Liver (tissue), 8 donors: ENCODE measurements at regions not wholly inside any gene's neighbourhood (a gene's known extent, or its start where the extent isn't known, plus 50 kb on each side); places are given as distances from the start of the nearest gene placed in this dataset.

Source experiments
- DNase-seq: peaks from one replicate; pipeline ENCODE4 v3.0.0-alpha.2; 2017; ENCODE audit warnings: low spot score
- H3K27ac ChIP-seq, 2 donors: one replicate each; pipeline ENCODE4 v1.7.0; 2013; ENCODE audit warnings: inconsistent platforms in 2 of 2, low read length in 2 of 2, control low read depth in 1 of 2, low read depth in 1 of 2, mild to moderate bottlenecking in 1 of 2
- H3K27me3 ChIP-seq, 4 donors: one replicate each; pipeline versions ENCODE4 v1.6.1 to v1.7.0; 2013; ENCODE audit warnings: low read length in 3 of 4, inconsistent platforms in 1 of 4, mild to moderate bottlenecking in 1 of 4, moderate library complexity in 1 of 4; ENCODE audit not compliant: control insufficient read depth in 4 of 4, insufficient read depth in 4 of 4
- H3K36me3 ChIP-seq, 4 donors: one replicate each; pipeline versions ENCODE4 v1.6.1 to v1.7.0; 2013; ENCODE audit warnings: low read length in 3 of 4, mild to moderate bottlenecking in 3 of 4, low read depth in 1 of 4, moderate library complexity in 1 of 4; ENCODE audit not compliant: control insufficient read depth in 4 of 4, insufficient read depth in 3 of 4
- H3K4me1 ChIP-seq, 4 donors: one replicate each; pipeline versions ENCODE4 v1.6.1 to v1.7.0; 2013; ENCODE audit warnings: low read length in 3 of 4, mild to moderate bottlenecking in 3 of 4, moderate library complexity in 1 of 4; ENCODE audit not compliant: control insufficient read depth in 4 of 4, insufficient read depth in 4 of 4
- H3K4me3 ChIP-seq, 3 donors: one replicate each; pipeline versions ENCODE4 v1.6.1 to v1.7.0; 2013; ENCODE audit warnings: low read length in 3 of 3, control low read depth in 1 of 3, low read depth in 1 of 3, mild to moderate bottlenecking in 1 of 3
- H3K9ac ChIP-seq, 2 donors: one replicate each; pipeline ENCODE4 v1.7.0; 2013; ENCODE audit warnings: low read length in 2 of 2, mild to moderate bottlenecking in 2 of 2, moderate library complexity in 2 of 2, control low read depth in 1 of 2, low read depth in 1 of 2
- H3K9me3 ChIP-seq, 4 donors: one replicate each; pipeline versions ENCODE4 v1.6.1 to v1.7.0; 2013; ENCODE audit warnings: low read length in 3 of 4; ENCODE audit not compliant: control insufficient read depth in 4 of 4
- EGR1 ChIP-seq, 2 donors: IDR thresholded peaks; 2 replicates each; pipeline ENCODE4 v1.6.1; 2016 to 2018; ENCODE audit warnings: antibody characterized with exemption in 2 of 2, low read depth in 2 of 2
- FOXA1 ChIP-seq: IDR thresholded peaks from 2 replicates; pipeline ENCODE4 v1.6.1; 2016; ENCODE audit warnings: antibody characterized with exemption
- FOXA2 ChIP-seq: IDR thresholded peaks from 2 replicates; pipeline ENCODE4 v1.6.1; 2016; ENCODE audit warnings: antibody characterized with exemption
- GABPA ChIP-seq, 2 donors: IDR thresholded peaks in 1 of 2; conservative IDR thresholded peaks in 1 of 2; 2 replicates each; pipeline ENCODE4 v1.6.1; 2016; ENCODE audit warnings: antibody characterized with exemption in 2 of 2, mild to moderate bottlenecking in 1 of 2, moderate library complexity in 1 of 2
- HNF4A ChIP-seq, 2 donors: conservative IDR thresholded peaks; 2 replicates each; pipeline ENCODE4 v1.6.1; 2016; ENCODE audit warnings: antibody characterized with exemption in 2 of 2, mild to moderate bottlenecking in 2 of 2
- HNF4G ChIP-seq: IDR thresholded peaks from 2 replicates; pipeline ENCODE4 v1.6.1; 2016; ENCODE audit warnings: antibody characterized with exemption
- JUND ChIP-seq, 2 donors: IDR thresholded peaks; 2 replicates each; pipeline ENCODE4 v1.6.1; 2016; ENCODE audit warnings: antibody characterized with exemption in 2 of 2
- NR2F2 ChIP-seq: IDR thresholded peaks from 2 replicates; pipeline ENCODE4 v1.6.1; 2016; ENCODE audit warnings: antibody characterized with exemption
- RAD21 ChIP-seq, 2 donors: IDR thresholded peaks; 2 replicates each; pipeline ENCODE4 v1.6.1; 2016; ENCODE audit warnings: antibody characterized with exemption in 2 of 2, mild to moderate bottlenecking in 2 of 2
- RXRA ChIP-seq, 2 donors: IDR thresholded peaks; 2 replicates each; pipeline ENCODE4 v1.6.1; 2017 to 2018; ENCODE audit warnings: antibody characterized with exemption in 2 of 2, mild to moderate bottlenecking in 1 of 2
- SP1 ChIP-seq: IDR thresholded peaks from 2 replicates; pipeline ENCODE4 v1.6.1; 2018; ENCODE audit warnings: antibody characterized with exemption, mild to moderate bottlenecking
- TAF1 ChIP-seq: conservative IDR thresholded peaks from 2 replicates; pipeline ENCODE4 v1.6.1; 2016; ENCODE audit warnings: antibody characterized with exemption, mild to moderate bottlenecking
- YY1 ChIP-seq: IDR thresholded peaks from 2 replicates; pipeline ENCODE4 v1.6.1; 2016; ENCODE audit warnings: antibody characterized with exemption, mild to moderate bottlenecking
- WGBS: extraction: QIAGEN DNeasy Blood & Tissue Kit; methylation state at CpG from one replicate; pipeline ENCODE4 v1.1.7; 2013; 5-methylcytosine and 5-hydroxymethylcytosine counted together
- TF ChIP-seq, protein P1 (sequence below): IDR thresholded peaks from 2 replicates; pipeline ENCODE4 v1.6.1; 2016; ENCODE audit warnings: antibody characterized with exemption, mild to moderate bottlenecking
- TF ChIP-seq, protein P2 (sequence below): IDR thresholded peaks from 2 replicates; pipeline ENCODE4 v1.6.1; 2016; ENCODE audit warnings: antibody characterized with exemption
- TF ChIP-seq, protein P3 (sequence below): IDR thresholded peaks from 2 replicates; pipeline ENCODE4 v1.6.1; 2016; ENCODE audit warnings: antibody characterized with exemption
- TF ChIP-seq, protein P4 (sequence below): fragments of 150-350 bp; IDR thresholded peaks from 2 replicates; pipeline ENCODE4 v1.5.1; 2017; ENCODE audit warnings: improper control_type of control experiment, low read depth, low read length; ENCODE audit not compliant: missing input control
- TF ChIP-seq, protein P5 (sequence below): IDR thresholded peaks from 2 replicates; pipeline ENCODE4 v1.6.1; 2016; ENCODE audit warnings: antibody characterized with exemption
- donor health status: healthy.
- donor health status: healthy.
- donor health status: healthy.
- donor health status: healthy.
- donor health status: healthy.

DNA sequence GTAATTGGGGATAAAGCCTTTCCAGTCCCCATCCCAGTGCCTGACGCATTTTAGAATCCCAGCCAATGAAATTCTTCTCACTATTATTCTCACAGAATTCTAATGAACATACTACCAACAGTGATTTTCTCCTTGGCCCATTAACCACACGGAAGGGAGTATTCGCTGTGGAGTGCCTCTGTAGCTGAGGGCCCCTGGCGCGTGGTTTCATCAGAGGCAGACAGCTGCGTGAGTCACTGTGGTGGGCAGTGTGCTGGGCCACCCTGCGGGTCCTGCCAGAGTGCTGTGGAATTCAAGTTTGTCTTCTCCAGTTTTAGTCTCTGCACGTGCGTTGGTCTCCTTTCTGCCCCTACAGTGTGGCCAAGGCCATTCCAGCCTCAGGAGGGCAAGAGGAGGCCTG, 335.4 kb upstream of the FAT1 start:
- DNase-seq, result no peak
- Histone ChIP-seq H3K9me3 (no peaks in the 10 kb centered on the region), H3K4me3 (no peak overlapping the region), H3K27me3 (no peaks in the 10 kb centered on the region), H3K27ac (no peak overlapping the region), H3K36me3 (no peaks in the 10 kb centered on the region), H3K4me1 (no peaks in the 10 kb centered on the region), H3K9ac (no peak overlapping the region)
- TF ChIP-seq RAD21 (IDR thresholded peaks at IDR 0.05) (no peak), SP1 (no peak), HNF4G (no peak), RXRA (IDR thresholded peaks at IDR 0.05) (no peak), JUND (IDR thresholded peaks at IDR 0.05) (no peak), GABPA (IDR thresholded peaks at IDR 0.05 in 1 of 2, conservative IDR thresholded peaks at IDR 0.05 in 1 of 2) (no peak), HNF4A (conservative IDR thresholded peaks at IDR 0.05) (no peak), EGR1 (IDR thresholded peaks at IDR 0.05; ENCODE audit: low read depth in 2 of 2) (no peak), FOXA1 (no peak), FOXA2 (no peak)
- TF ChIP-seq, protein P1, sequence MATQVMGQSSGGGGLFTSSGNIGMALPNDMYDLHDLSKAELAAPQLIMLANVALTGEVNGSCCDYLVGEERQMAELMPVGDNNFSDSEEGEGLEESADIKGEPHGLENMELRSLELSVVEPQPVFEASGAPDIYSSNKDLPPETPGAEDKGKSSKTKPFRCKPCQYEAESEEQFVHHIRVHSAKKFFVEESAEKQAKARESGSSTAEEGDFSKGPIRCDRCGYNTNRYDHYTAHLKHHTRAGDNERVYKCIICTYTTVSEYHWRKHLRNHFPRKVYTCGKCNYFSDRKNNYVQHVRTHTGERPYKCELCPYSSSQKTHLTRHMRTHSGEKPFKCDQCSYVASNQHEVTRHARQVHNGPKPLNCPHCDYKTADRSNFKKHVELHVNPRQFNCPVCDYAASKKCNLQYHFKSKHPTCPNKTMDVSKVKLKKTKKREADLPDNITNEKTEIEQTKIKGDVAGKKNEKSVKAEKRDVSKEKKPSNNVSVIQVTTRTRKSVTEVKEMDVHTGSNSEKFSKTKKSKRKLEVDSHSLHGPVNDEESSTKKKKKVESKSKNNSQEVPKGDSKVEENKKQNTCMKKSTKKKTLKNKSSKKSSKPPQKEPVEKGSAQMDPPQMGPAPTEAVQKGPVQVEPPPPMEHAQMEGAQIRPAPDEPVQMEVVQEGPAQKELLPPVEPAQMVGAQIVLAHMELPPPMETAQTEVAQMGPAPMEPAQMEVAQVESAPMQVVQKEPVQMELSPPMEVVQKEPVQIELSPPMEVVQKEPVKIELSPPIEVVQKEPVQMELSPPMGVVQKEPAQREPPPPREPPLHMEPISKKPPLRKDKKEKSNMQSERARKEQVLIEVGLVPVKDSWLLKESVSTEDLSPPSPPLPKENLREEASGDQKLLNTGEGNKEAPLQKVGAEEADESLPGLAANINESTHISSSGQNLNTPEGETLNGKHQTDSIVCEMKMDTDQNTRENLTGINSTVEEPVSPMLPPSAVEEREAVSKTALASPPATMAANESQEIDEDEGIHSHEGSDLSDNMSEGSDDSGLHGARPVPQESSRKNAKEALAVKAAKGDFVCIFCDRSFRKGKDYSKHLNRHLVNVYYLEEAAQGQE, result no peak
- TF ChIP-seq, protein P2, sequence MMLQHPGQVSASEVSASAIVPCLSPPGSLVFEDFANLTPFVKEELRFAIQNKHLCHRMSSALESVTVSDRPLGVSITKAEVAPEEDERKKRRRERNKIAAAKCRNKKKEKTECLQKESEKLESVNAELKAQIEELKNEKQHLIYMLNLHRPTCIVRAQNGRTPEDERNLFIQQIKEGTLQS, result no peak
- TF ChIP-seq, protein P3, sequence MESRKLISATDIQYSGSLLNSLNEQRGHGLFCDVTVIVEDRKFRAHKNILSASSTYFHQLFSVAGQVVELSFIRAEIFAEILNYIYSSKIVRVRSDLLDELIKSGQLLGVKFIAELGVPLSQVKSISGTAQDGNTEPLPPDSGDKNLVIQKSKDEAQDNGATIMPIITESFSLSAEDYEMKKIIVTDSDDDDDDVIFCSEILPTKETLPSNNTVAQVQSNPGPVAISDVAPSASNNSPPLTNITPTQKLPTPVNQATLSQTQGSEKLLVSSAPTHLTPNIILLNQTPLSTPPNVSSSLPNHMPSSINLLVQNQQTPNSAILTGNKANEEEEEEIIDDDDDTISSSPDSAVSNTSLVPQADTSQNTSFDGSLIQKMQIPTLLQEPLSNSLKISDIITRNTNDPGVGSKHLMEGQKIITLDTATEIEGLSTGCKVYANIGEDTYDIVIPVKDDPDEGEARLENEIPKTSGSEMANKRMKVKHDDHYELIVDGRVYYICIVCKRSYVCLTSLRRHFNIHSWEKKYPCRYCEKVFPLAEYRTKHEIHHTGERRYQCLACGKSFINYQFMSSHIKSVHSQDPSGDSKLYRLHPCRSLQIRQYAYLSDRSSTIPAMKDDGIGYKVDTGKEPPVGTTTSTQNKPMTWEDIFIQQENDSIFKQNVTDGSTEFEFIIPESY, result no peak
- WGBS, result 87% methylated on average over 9 of the region's 9 CpGs

DNA sequence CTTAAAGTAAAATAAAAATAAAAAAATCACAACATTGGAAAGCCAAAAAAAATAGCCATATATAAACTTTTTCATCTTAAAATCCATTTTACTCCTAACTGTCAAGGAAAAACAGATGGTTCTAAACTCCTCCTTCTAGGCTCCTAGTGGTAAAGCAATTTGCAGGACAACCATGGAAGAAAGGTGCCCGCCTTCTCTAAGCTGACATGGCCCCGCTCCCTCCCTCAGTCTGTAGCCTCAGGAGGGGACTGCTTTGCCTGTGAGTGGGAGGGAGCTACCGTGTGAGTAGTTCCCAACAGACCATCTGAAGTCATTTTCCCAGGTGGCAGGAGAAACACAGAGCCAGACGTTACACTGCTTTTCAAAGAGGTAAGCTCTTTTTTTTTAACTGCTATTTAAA, 336.2 kb upstream of the FAT1 start:
- WGBS, result 41% methylated on average over 4 of the region's 4 CpGs
- TF ChIP-seq HNF4G (no peak), FOXA1 (no peak), RXRA (IDR thresholded peaks at IDR 0.05) (no peak), GABPA (IDR thresholded peaks at IDR 0.05 in 1 of 2, conservative IDR thresholded peaks at IDR 0.05 in 1 of 2) (no peak), TAF1 (no peak), YY1 (no peak), NR2F2 (no peak), EGR1 (IDR thresholded peaks at IDR 0.05; ENCODE audit: low read depth in 2 of 2) (no peak), RAD21 (IDR thresholded peaks at IDR 0.05) (no peak), HNF4A (conservative IDR thresholded peaks at IDR 0.05) (no peak), FOXA2 (no peak), JUND (IDR thresholded peaks at IDR 0.05) (no peak)
- TF ChIP-seq, protein P2, result no peak
- TF ChIP-seq, protein P4, sequence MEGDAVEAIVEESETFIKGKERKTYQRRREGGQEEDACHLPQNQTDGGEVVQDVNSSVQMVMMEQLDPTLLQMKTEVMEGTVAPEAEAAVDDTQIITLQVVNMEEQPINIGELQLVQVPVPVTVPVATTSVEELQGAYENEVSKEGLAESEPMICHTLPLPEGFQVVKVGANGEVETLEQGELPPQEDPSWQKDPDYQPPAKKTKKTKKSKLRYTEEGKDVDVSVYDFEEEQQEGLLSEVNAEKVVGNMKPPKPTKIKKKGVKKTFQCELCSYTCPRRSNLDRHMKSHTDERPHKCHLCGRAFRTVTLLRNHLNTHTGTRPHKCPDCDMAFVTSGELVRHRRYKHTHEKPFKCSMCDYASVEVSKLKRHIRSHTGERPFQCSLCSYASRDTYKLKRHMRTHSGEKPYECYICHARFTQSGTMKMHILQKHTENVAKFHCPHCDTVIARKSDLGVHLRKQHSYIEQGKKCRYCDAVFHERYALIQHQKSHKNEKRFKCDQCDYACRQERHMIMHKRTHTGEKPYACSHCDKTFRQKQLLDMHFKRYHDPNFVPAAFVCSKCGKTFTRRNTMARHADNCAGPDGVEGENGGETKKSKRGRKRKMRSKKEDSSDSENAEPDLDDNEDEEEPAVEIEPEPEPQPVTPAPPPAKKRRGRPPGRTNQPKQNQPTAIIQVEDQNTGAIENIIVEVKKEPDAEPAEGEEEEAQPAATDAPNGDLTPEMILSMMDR, result no peak
- TF ChIP-seq, protein P1, result no peak
- TF ChIP-seq, protein P5, sequence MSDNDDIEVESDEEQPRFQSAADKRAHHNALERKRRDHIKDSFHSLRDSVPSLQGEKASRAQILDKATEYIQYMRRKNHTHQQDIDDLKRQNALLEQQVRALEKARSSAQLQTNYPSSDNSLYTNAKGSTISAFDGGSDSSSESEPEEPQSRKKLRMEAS, result no peak
- TF ChIP-seq, protein P3, result no peak

More for the DNA sequence above, 336.2 kb upstream of the FAT1 start:
- Histone ChIP-seq H3K4me3 (no peak overlapping the region), H3K27me3 (no peaks in the 10 kb centered on the region), H3K9ac (no peak overlapping the region), H3K27ac (no peak overlapping the region), H3K4me1 (no peaks in the 10 kb centered on the region), H3K9me3 (no peaks in the 10 kb centered on the region), H3K36me3 (no peaks in the 10 kb centered on the region)
- DNase-seq, result no peak
